Thyroid gland (tissue), 4 donors: ENCODE measurements at regions not wholly inside any gene's neighbourhood (a gene's known extent, or its start where the extent isn't known, plus 50 kb on each side); places are given as distances from the start of the nearest gene placed in this dataset.

Source experiments
- DNase-seq, 2 donors: peaks; one replicate each; pipeline ENCODE4 v3.0.0-alpha.2; 2019
- H3K27ac ChIP-seq, 3 donors: fragments of 200-600 bp; sonication (generic); 1 replicate in 2 of 3; 2 replicates in 1 of 3; pipeline ENCODE4 v1.5.1; 2016 to 2019; ENCODE audit warnings: mild to moderate bottlenecking in 1 of 3, moderate library complexity in 1 of 3
- H3K27me3 ChIP-seq: fragments of 200-600 bp; sonication (generic); one replicate; pipeline ENCODE4 v1.5.1; 2019
- H3K36me3 ChIP-seq, 2 donors: fragments of 200-600 bp; sonication (generic); one replicate each; pipeline ENCODE4 v1.5.1; 2016 to 2019
- H3K4me1 ChIP-seq, 2 donors: fragments of 200-600 bp; sonication (generic); one replicate each; pipeline ENCODE4 v1.5.1; 2017 to 2019
- H3K4me3 ChIP-seq, 3 donors: fragments of 200-600 bp; sonication (generic); replicated peaks in 1 of 3; 1 replicate in 2 of 3; 2 replicates in 1 of 3; pipeline ENCODE4 v1.5.1; 2016; ENCODE audit warnings: mild to moderate bottlenecking in 1 of 3
- H3K9me3 ChIP-seq: fragments of 200-600 bp; sonication (generic); one replicate; pipeline ENCODE4 v1.5.1; 2017
- CTCF ChIP-seq, 6 experiments: fragments of 200-600 bp in 3 of 6; fragments of 450-650 bp in 3 of 6; sonication (generic) in 3 of 6; IDR thresholded peaks; one replicate each; pipeline ENCODE4 v1.5.1; 2016 to 2019; ENCODE audit warnings: antibody characterized with exemption in 6 of 6, mild to moderate bottlenecking in 2 of 6, inconsistent platforms in 1 of 6, moderate library complexity in 1 of 6
- POLR2A ChIP-seq, 2 donors: fragments of 450-650 bp; IDR thresholded peaks; one replicate each; pipeline ENCODE4 v1.6.1; 2017; ENCODE audit warnings: antibody characterized with exemption in 2 of 2, mild to moderate bottlenecking in 2 of 2, moderate library complexity in 1 of 2
- WGBS, 2 donors: methylation state at CpG; one replicate each; pipeline ENCODE4 v1.1.5; 2017; 5-methylcytosine and 5-hydroxymethylcytosine counted together
- intact Hi-C: fragments of 100-400 bp; cut with DNase I; formaldehyde crosslinking; loops from one replicate; pipeline ENCODE4 v1.15.1; 2023

GRCh38 chr9:135343837-135344522, 135.6 kb upstream of the PPP1R26 start:
- H3K36me3 ChIP-seq = no peaks in the 10 kb centered on the region
- DNase-seq = peak; percentile 63 to 65
- H3K27me3 ChIP-seq = no peaks in the 10 kb centered on the region
- H3K9me3 ChIP-seq = no peaks in the 10 kb centered on the region
- H3K27ac ChIP-seq = no peak overlapping the region
- no peak overlapping the region for H3K4me3 ChIP-seq
- no peaks in the 10 kb centered on the region for H3K4me1 ChIP-seq
- intact Hi-C loops = loop anchor here (5.0 kb wide), 1 partner anchor 257 kb away; the partner anchor contains the start of gene OLFM1
- 22 to 44% methylated on average over 7 to 19 of the region's 25 CpGs for WGBS, 2 donors
- TF ChIP-seq POLR2A (IDR thresholded peaks at IDR 0.05) = no peak
- peak; percentile 57 to 93 (median 76) for TF ChIP-seq CTCF (IDR thresholded peaks at IDR 0.05)

GRCh38 chr9:135344523-135344901, 135.1 kb upstream of the PPP1R26 start:
- 73 to 87% methylated on average over 3 to 6 of the region's 7 CpGs for WGBS, 2 donors
- Histone ChIP-seq H3K27ac (no peak overlapping the region), H3K9me3 (no peaks in the 10 kb centered on the region), H3K4me1 (no peaks in the 10 kb centered on the region), H3K36me3 (no peaks in the 10 kb centered on the region), H3K4me3 (no peak overlapping the region), H3K27me3 (no peaks in the 10 kb centered on the region)
- no peak for TF ChIP-seq POLR2A (IDR thresholded peaks at IDR 0.05)
- no peak for TF ChIP-seq CTCF (IDR thresholded peaks at IDR 0.05)
- no peak for DNase-seq
- intact Hi-C loops = loop anchor here (5.0 kb wide), 1 partner anchor 257 kb away; the partner anchor contains the start of gene OLFM1

GRCh38 chr9:135344915-135345500, 134.6 kb upstream of the PPP1R26 start:
- H3K27ac ChIP-seq = no peak overlapping the region
- H3K4me3 ChIP-seq = no peak overlapping the region
- H3K36me3 ChIP-seq = no peaks in the 10 kb centered on the region
- no peaks in the 10 kb centered on the region for H3K9me3 ChIP-seq
- no peak for DNase-seq
- no peak for TF ChIP-seq CTCF (IDR thresholded peaks at IDR 0.05)
- no peak for TF ChIP-seq POLR2A (IDR thresholded peaks at IDR 0.05)
- H3K4me1 ChIP-seq = no peaks in the 10 kb centered on the region
- 76 to 89% methylated on average over 11 to 19 of the region's 19 CpGs for WGBS, 2 donors
- no peaks in the 10 kb centered on the region for H3K27me3 ChIP-seq
- intact Hi-C loops = loop anchor here (5.0 kb wide), 1 partner anchor 258 kb away; the partner anchor contains the start of gene OLFM1

- no peak for TF ChIP-seq CTCF (IDR thresholded peaks at IDR 0.05)
- no peak for TF ChIP-seq POLR2A (IDR thresholded peaks at IDR 0.05)
- no peaks in the 10 kb centered on the region for H3K4me1 ChIP-seq
- WGBS, 2 donors = 81 to 85% methylated on average over 22 to 23 of the region's 23 CpGs
- no peaks in the 10 kb centered on the region for H3K9me3 ChIP-seq
- H3K27me3 ChIP-seq = no peaks in the 10 kb centered on the region
- no peak overlapping the region for H3K27ac ChIP-seq
- no peak overlapping the region for H3K4me3 ChIP-seq
- DNase-seq = no peak
- intact Hi-C loops = no loop called here
- H3K36me3 ChIP-seq = no peaks in the 10 kb centered on the region
Measured at GRCh38 chr9:135345775-135346433, 133.7 kb upstream of the PPP1R26 start.
